ENCODE measurements at regions not wholly inside any gene's neighbourhood (a gene's known extent, or its start where the extent isn't known, plus 50 kb on each side); places are given as distances from the start of the nearest gene placed in this dataset.
A peak's percentile ranks its signal among the peaks of the same experiment; 100 is the strongest.

DNA sequence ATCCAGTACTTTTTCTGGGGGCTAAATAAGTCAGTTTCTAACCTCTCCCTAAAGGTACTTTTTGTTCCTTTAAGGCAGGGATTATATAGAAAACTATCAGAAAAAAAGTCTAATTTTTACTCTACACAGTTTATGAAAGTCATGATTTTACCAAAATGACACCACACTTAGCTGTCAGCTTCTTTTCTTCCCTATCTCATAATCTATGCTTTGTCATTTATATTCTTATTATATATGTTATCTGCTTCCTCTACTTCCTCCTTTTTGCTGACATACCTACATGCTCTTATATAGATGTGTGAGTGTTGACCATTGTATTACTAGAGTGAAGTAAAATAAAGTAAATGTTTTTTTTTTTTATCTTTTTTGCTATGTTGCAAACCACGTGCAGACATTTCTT is 203.9 kb upstream of the CHRM2 start:
- DNase-seq: no peak

DNA sequence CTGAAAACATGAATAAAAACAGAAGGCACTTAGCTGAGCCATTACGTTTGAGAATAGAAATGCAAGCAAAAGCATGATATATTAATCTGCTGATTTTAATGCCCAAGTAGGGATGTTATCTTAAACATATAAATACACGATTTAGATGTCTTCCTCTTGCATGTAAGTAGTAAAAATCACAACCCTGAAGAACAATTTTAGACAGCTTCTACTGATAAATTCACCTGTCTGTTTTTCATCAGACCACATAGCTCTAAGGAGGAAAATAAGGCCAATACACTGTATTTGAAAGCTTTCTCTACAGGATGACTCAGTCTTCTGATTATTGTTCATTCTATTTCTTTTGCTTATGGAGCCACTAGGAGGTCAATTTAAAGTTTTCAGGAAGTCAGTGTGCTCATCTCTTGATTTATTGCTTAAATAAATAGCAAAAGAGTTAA is 210.9 kb upstream of the CHRM2 start:
- no peak for DNase-seq

DNA sequence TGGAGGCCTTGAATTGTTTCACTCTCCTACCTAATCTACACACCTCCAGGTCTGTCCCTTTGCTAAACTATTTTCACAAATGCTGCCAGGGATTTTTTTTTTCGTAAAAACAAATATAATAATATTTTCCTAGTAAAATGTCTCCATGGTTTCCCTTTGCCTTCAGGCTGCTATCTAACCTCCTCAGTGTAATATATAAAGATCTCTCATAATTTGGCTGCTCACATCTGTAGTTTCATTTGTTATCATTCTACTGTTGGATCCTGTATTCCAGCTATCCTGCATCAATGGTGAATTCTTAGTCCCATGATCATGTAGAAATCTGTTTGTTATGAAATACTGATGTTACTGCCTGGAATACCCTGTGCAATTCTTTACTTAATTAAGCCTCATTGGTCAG is 211.9 kb upstream of the CHRM2 start:
- DNase-seq: no peak

DNA sequence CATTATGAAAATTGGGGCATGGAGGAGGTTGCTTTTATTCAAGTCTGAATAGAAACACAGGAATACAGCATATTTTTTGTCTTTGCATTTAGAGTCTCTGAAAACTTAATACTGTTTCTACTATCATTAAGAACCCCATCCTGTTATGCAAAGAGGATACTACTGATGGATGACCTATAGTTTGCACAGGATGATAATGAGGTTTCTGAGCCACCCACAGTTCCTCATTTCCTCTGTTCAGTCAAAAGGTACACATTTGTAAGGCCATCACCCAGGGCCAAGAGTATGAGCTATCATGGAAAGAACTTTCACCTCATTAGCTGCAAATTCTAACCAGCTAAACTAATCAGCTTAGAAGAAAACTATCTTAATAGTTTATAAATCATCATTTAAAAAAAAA is 213.0 kb upstream of the CHRM2 start:
- no peak for DNase-seq

DNA sequence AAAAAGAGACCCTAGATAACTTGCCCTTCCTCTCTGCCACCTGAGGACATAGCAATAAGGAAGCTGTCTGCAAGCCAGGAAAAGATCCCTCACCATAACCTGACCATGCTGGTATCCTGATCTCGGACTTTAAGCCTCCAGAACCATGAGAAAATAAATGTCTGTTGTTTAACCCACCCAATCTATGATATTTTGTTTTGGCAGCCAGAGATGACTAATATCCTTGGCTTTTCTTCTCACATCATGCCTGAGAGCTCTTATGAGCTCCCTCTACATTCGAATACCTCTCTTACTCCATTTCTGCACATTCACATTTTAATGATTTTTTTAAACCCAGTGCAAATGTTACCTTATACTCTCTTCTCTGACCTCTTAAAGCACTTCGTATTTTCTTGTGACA is 214.0 kb upstream of the CHRM2 start:
- DNase-seq: no peak

DNA sequence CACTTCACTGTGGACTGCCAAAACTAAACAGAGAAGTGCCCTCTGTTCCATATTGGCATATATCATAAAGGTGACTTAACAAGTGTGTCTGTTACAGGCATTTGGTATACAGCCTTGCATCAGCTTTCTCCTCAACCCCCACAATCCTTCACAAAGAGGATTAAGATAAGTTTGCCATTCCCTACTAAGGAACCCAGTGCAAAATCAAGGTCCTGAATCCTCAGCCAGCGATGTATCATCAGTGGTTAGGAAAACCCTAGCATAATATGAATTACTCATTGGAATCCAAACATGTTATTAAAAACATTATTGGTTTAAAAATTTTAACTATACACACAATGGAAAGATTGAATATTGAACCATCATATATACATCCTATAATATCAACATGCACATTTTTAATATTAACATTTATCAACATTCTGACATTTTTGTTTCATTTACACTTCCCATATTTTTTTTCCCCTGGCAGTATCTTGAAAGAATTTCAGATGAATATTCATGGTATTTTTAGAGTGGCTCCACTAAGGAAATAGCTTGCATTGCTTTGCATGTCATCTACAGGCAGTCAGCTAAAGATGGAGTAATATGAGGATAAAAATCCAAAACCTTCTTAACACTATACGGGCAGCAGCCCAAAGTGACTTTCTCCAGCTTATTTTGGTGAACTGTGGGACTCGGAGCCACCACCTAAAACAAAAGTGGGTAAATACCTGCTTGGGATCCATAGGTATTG is 215.6 kb upstream of the CHRM2 start:
- peak; percentile 14 for DNase-seq

DNA sequence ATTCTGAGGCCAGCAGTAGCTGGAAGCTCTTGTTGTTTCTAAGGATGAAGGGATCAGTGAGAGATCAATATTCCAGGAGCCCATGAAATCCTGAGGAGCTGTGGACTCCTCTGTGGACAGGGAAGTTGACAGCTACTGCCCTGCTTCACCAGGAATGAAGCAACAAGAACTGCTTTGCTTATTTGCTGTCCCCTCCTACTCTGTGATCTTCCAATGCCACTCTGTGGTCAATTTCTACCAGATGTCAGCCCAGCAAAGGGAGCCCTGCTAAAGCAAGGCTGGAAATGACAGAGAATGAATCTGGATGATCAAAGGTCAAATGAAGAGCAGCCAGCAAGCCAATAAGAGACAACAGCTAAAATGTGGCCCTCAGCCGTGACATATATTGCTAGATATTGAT is 227.5 kb upstream of the CHRM2 start:
- no peak for DNase-seq

DNA sequence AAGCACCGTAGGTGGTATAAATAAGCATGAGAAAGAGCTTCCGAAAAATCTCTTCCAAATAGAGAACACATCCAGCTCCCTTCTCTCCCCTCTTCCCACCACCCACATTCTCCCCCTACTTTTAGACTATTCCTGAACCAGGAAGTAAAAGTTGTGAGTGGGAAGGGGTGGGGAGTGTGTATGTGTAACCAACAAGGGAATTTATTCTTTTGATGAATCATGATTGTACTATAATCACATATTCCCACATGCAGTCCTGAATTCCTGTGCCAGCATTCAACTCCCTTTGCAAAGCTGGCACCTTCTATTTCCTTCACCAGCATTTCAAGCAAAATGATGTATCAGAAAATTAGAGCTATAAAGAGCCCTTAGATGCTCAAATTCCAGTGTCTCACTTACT is 230.6 kb upstream of the CHRM2 start:
- DNase-seq: no peak

DNA sequence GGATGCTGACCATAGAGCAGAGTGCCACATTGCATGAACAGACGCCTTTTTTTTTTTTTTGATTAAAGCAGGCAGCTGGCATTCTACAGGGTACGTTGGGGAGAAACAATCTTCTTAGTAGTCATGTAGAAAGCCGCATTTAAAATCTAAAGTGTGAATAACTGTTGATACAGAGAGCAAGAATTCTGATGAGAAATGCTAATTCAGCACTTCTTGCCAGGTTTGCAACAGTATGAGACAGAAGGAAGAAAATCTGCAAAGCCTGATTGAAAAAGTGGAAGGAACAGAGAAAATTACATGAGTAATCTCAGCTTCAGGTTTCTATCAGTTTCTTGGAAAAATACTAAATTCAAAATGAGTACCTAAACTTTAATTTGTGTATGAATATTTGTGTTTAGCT is 232.7 kb upstream of the CHRM2 start:
- no peak for DNase-seq

DNA sequence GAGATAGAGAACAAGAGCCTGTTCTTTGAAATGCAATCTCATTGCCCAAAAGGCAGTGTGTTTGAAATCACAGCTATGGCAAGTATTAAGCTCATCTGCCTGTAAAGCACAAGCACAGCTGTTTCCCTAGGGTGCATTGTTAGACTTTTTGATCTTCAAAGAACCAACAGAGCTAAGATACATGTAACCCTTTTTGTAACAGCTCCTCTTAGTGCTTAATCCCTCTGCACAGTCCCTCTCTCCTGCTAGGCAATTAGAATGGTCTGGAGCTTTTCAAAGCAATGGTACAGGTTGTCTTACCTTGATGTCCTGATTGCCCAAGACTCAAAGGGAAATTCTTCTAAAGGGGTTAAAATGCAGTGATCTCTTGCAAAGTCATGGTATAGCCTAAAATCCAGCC is 249.6 kb upstream of the CHRM2 start:
- DNase-seq: no peak

DNA sequence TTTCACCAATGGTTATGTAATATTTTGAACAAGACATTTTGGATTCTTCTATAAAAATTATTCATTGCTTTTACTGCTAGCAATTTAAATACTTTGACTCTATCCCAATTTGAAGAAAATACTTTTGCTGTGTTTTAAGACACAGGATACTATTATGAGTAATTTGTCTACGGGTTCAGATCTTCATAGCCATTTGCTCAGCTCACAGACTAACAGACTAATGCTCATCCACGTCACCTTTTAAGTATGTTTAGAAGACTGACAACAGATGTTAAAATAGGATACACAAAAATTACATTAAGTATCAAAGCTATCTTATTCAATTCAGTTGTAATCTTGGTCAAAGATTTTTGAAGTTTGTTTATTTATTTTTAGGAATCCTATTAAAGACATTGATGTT is 251.3 kb upstream of the CHRM2 start:
- peak; percentile 27 for DNase-seq

DNA sequence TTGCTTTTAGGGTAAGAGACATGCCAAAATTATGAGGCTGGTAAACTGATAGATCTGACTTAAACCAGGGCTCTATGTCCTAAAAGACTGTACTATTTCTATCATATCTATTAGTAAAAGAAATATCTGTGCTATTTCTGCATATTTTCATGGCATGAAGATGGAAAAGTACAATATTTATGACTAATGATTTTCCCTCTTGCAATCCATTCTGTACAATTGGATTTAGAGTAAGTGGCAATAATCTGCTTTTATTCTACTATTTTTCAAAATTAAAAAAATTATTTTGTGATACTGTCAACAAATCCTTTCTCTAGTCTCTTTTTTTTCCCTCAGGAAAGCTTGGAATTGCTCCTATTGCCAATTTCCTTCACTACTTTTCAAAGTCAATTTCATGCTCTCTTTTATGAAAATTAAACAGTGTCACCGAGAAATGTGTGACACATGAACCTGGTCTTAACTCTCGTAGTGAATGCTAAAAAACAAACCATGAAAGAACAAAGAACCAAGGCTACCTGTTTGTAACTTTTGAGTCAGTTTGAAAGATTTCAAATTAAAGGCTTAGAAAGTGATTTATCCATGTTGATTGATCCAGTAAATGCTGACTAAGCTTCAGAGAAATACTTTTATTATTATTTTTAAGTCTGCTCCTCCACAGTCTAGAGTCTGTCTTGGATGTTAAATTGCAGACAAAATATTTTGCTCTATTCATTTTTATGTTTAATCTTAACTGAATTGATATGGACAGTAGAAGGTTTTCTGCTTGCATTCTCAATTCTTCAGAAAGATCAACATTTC is 262.7 kb upstream of the CHRM2 start:
- DNase-seq: no peak

DNA sequence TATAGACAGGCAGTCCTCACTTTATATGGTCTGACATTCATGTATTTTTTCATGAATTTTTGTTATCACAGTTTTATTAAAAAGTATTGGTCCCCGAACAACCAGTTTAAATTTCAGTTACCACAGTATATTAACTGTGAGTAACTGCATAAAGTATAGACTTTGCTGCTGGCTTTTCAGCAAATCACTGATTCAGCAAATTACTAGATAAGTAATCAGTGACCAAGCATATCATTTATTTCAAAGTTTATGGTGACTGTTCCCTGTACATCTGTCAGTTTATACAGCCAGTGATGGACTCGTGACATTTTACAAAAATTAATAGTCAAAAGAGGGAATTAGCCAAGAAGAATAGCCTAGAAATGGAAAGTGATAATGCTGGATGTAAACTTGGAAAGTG is 266.7 kb upstream of the CHRM2 start:
- DNase-seq: no peak

DNA sequence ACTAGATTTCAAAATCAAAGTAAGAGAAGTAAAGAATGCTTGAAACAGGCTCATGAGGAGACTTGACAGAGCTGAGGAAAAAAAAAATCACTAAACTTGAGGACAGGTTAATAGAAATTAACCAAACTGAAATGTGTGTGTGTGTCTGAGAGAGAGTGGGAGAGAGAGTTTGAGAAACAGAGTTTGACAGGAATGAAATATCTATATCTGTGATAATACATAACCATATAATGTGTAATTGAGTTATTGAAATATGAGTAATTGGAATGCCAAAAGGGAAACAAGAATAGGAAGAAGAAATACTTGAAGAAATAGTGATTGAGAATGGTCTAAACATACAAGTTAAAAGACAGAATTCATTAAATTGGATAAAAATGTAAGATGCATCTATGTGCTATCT is 268.0 kb upstream of the CHRM2 start:
- DNase-seq: no peak

DNA sequence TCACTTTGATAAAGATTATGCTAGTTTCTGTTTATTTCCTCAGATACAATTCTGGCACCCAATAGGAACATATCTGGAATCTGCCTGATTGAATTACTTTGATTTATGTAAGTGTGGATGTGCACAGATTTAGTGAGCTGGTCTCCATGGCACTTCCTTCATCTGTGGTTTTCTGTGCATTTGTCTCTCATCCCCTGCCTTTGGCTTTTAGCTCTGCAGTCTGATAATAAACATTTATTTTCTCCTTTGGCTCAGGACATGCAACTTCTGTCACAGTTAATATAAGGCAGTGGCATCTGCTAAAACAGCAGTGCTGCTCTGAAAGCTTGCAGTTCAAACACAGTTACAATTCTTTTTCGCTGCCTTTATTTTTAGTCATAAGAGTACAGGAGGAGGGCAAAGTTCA is 273.7 kb upstream of the CHRM2 start:
- DNase-seq: no peak

DNA sequence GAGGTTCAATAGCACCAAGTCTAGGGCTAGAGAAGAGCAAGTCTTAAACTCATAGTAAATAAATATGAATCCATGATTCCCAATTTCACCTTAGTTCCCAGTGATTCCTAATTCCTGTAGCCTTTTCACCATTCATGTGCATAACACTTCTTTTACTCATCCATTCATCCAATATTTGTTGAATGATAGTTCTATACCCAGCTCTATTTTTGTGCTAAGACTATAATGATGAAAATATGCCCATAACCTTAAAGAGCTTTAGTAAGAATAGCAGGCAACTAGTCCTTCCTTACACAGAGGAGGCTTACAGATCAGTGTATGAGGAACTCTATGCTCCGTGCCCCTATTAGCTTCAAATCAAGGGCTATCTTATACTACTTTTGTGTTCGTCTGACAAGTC is 280.2 kb upstream of the CHRM2 start:
- DNase-seq: peak; percentile 10

DNA sequence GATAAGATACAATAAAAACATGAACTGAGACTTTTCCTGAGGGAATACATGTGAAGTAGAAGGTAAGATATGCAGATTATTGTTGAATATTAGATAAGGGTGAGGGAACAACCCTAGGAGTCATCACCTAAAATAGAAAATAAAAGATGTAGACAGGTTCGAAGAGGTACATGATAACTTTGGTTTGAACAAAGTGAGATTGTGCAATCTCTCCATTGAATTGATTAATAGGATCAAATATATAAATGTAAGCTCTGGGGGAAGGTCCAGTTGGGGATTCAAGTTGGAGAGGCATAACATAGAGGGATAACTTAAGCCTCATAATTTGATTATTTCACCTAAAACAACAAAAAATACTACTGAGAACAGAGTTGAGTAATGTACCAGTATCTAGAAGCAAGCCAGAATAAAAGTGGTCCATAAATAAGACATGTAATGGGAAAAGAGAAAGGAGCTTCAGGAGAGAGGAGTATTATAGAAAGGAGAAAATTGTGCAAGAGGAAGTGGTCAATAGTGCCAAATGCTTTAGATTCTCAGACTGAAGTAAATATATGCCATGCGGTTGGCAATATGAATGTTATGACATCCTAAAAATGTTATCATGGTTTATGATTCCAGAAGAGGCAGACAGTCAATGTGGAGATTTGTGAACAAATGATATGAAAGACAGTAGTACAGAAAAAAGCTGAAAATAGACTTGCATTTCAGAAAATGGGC is 282.3 kb upstream of the CHRM2 start:
- DNase-seq: peak; percentile 2

DNA sequence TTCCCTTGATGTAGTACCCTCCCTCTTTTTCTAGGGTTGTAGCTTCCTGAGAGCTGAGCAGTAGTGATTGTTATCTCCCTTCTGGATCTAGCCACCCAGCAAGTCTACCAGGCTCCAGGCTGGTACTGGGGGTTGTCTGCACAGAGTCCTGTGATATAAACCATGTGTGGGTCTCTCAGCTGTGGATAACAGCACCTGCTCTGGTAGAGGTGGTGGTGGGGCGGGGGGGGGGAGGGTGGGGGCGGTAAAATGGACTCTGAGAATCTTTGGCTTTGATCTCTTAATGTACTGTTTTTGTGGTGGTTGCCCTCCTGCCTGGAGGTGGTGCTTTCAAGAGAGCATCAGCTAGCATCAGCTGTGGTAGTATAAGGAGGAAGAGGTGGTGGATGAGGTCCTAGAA is 302.0 kb upstream of the CHRM2 start:
- DNase-seq: no peak

DNA sequence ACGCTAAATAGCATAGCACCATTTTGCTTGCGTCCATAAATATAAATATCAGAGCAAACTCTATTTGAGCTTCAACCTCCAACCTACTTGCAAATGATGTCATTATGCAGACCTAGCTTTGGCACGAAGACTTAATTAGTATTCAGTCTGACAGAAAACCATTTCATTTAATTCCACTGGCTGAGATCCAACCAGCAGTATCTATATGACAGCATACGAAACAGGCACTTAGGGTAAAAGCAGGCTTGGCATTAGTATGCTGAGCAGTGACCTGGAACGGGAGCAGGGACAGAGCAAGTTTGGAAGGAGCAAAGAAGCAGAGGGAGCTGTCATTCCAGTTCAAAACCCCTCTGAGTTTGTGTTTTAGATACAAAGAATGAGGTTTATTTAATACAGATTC is 312.5 kb upstream of the CHRM2 start:
- no peak for DNase-seq

DNA sequence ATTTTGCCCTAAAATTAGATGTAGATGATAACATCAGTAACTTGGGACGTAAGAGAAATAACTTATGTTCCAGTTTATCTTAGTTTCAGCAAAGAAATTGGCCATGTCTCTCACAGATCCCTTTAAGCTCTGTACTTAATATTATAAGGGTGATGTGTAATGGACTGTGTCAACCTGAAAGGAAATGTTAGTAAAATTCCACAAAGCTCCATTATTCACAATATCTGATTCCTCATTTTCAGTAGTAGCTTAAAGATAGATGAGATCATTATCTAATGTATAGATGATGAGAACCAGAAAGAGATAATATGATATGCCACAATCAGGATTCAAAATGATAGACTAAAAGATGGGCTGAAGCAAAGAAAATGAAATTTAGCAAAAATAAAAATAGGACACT is 316.8 kb upstream of the CHRM2 start:
- no peak for DNase-seq

DNA sequence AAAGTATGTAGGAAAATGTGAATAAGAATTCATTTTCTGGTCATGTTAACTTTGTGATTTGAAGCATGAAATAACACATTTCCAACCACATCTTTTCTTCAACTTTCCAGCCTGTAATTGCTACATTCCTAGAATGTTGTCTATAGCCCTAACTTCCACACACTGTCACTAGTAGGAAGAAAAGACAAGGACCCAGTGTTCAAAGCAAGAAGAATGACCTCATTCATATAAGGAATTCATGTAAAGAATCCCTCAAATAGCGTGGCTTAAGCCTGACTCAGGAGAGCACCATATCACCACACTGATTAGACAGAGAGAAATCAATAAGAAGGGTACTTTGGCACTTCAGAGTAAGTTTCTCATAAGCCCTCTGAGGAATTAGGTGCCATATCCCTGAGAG is 318.7 kb upstream of the CHRM2 start:
- DNase-seq: no peak

DNA sequence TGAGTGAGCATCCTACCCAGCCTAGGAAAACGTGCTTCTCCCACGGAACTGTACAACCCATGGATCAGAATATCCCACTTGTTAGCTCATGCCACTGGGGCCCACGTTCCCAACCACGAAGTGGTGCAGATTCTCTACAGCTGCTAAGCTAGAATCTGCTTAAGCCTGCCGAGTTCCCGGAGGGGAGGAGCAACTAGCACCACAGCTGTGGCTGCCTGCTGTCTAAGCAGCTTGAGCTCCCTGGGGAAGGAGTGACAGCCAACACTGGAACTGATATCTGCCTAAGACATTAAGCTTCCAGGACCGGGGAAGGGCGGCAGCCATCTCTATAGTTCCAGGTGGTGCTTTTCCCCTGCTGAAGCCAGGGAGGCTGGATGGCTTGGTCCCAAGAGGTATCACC is 334.7 kb upstream of the CHRM2 start:
- DNase-seq: no peak

DNA sequence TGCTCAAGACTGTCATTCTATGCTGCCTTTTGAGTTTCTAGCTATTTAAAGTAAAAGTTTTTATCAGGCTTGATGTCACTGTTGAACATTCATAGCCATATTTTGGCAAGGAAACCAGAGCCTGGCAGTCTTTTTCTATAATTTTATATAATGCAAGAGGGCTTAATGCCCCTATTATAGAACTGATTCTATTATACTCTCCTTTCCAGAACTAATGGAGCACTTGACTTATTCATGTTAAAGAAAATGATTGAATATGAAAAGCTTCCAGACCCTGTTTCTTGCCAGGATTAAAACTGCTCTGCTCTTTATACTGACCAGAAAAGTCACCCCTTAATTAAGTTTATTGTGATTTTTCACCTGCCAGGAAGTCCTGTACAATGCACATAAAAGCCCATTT is 337.6 kb upstream of the CHRM2 start:
- DNase-seq: no peak

DNA sequence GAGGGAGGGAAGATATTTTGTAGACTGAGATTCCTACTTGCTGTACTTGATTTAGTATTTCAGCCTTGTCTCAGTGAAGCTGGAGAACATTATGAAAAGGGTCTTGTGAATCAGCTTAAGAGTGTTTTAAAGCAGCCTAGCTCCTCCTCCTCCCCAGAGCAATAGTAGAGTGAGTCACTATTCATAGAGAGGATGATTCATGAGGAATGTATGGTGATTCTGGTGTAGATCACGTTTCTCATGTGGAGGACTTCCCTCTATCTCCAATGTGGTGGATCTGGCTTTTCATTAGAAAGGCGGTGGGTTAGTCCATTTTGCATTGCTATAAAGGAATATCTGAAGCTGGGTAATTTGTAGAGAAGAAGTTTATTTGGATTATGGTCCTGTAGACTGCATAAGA is 340.1 kb upstream of the CHRM2 start:
- peak; percentile 87 for DNase-seq

All from fibroblast of skin of right biceps (primary cell).